Progenitor cell of endocrine pancreas (in vitro differentiated cells): ENCODE measurements at regions not wholly inside any gene's neighbourhood (a gene's known extent, or its start where the extent isn't known, plus 50 kb on each side); places are given as distances from the start of the nearest gene placed in this dataset.

ENCODE experiments used
- DNase-seq: peaks from one replicate; pipeline ENCODE4 v3.0.0; 2021; ENCODE audit warnings: low spot score; ENCODE audit not compliant: unreplicated experiment
- H3K27ac Mint-ChIP-seq: 2 replicates; pipeline ENCODE4 v1.8.0; 2021; ENCODE audit warnings: mild to moderate bottlenecking, moderate library complexity, mixed read lengths
- H3K27me3 Mint-ChIP-seq: 2 replicates; pipeline ENCODE4 v1.8.0; 2021; ENCODE audit warnings: mixed read lengths
- H3K36me3 Mint-ChIP-seq: 2 replicates; pipeline ENCODE4 v1.8.0; 2022; ENCODE audit warnings: mixed read lengths; ENCODE audit not compliant: insufficient read depth
- H3K4me1 Mint-ChIP-seq: 2 replicates; pipeline ENCODE4 v1.8.0; 2021; ENCODE audit warnings: low read depth, mixed read lengths
- H3K4me3 Mint-ChIP-seq: 2 replicates; pipeline ENCODE4 v1.8.0; 2021; ENCODE audit warnings: low read depth, mild to moderate bottlenecking, moderate library complexity, mixed read lengths
- H3K9me3 Mint-ChIP-seq: 2 replicates; pipeline ENCODE4 v1.8.0; 2021; ENCODE audit warnings: low read depth, mixed read lengths
- CTCF ChIP-seq: fragments of 200-600 bp; sonication (generic); IDR thresholded peaks from one replicate; pipeline ENCODE4 v1.5.0; 2021; ENCODE audit warnings: antibody characterized with exemption, mild to moderate bottlenecking; ENCODE audit not compliant: unreplicated experiment

GRCh38 chr4:43360296-43360695, 467.8 kb downstream of the GRXCR1 start:
- no peak for TF ChIP-seq CTCF
- peaks cover 13% of the 10 kb centered on the region for H3K4me1 Mint-ChIP-seq
- no peak for DNase-seq
- peak overlapping the region; percentile 80 for H3K27ac Mint-ChIP-seq
- H3K9me3 Mint-ChIP-seq = no peaks in the 10 kb centered on the region
- peaks cover 5% of the 10 kb centered on the region for H3K27me3 Mint-ChIP-seq
- H3K4me3 Mint-ChIP-seq = peak overlapping the region; percentile 17
- H3K36me3 Mint-ChIP-seq = no peaks in the 10 kb centered on the region

- Mint-ChIP-seq H3K4me1 (peaks cover 13% of the 10 kb centered on the region), H3K4me3 (no peak overlapping the region), H3K36me3 (no peaks in the 10 kb centered on the region), H3K9me3 (no peaks in the 10 kb centered on the region), H3K27me3 (peaks cover 5% of the 10 kb centered on the region), H3K27ac (no peak overlapping the region)
- TF ChIP-seq CTCF = no peak
- no peak for DNase-seq
Measured at GRCh38 chr4:43362875-43363636, 470.5 kb downstream of the GRXCR1 start.

- H3K4me3 Mint-ChIP-seq = no peak overlapping the region
- H3K4me1 Mint-ChIP-seq = no peaks in the 10 kb centered on the region
- H3K36me3 Mint-ChIP-seq = no peaks in the 10 kb centered on the region
- DNase-seq = no peak
- no peak for TF ChIP-seq CTCF
- H3K27ac Mint-ChIP-seq = no peak overlapping the region
- H3K9me3 Mint-ChIP-seq = no peaks in the 10 kb centered on the region
- H3K27me3 Mint-ChIP-seq = no peaks in the 10 kb centered on the region
Measured at GRCh38 chr4:43369036-43369594, 476.6 kb downstream of the GRXCR1 start.

DNA sequence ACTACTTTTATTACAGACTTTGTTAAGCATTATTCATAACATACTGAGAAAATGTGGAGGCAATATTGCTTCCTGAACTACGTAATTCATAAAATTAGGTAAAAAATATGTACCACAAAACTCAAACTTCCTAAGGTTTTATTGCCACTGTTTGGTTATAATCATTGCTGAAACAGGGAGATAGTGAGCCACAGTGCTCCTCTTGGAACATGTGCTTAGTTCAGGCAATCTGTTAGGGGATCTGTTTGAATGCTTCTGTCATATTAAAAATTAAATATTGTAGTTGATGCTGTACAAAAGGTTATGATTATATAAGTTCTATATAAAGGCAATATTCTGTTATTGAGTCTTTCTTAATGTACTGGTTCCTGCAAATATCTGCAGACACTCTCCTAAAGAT, 480.7 kb downstream of the GRXCR1 start:
- H3K27me3 Mint-ChIP-seq = no peaks in the 10 kb centered on the region
- H3K36me3 Mint-ChIP-seq = no peaks in the 10 kb centered on the region
- DNase-seq = no peak
- no peak overlapping the region for H3K27ac Mint-ChIP-seq
- no peaks in the 10 kb centered on the region for H3K4me1 Mint-ChIP-seq
- H3K9me3 Mint-ChIP-seq = no peaks in the 10 kb centered on the region
- no peak overlapping the region for H3K4me3 Mint-ChIP-seq
- TF ChIP-seq CTCF = no peak

DNA sequence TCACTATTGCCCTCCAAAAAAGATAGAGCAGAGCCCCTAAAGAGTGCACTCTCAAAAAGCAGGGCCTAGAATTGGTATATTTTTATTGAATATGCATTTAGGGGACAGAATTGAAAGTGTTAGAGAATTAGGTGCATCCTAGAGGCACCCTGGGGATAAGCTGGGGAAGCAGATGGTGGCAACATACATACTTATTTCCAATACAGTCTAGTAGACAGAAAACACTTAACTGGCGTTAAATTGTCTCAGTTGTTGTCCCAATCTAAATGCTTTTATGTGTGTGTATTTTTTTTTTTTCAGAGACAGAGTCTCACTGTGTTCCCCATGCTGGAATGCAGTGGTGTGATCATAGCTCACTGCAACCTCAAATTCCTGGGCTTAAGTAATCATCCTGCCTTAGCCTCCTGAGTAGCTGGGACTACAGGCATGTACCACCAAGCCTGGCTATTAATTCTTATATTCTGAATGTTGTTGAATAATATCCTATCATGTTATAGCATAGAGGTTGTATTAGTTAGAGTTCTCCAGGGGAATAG, 481.8 kb downstream of the GRXCR1 start:
- no peak for DNase-seq
- no peaks in the 10 kb centered on the region for H3K27me3 Mint-ChIP-seq
- H3K9me3 Mint-ChIP-seq = no peaks in the 10 kb centered on the region
- no peaks in the 10 kb centered on the region for H3K36me3 Mint-ChIP-seq
- no peak overlapping the region for H3K27ac Mint-ChIP-seq
- H3K4me1 Mint-ChIP-seq = no peaks in the 10 kb centered on the region
- TF ChIP-seq CTCF = no peak
- no peak overlapping the region for H3K4me3 Mint-ChIP-seq
